GM19438 (cell line): ENCODE measurements at regions not wholly inside any gene's neighbourhood (a gene's known extent, or its start where the extent isn't known, plus 50 kb on each side); places are given as distances from the start of the nearest gene placed in this dataset.
"Not testable (repeated sequence)": the region's sequence is repeated elsewhere in the genome, so short reads cannot be mapped to it uniquely, and the experiment has no call there.

Source experiments
- ATAC-seq: cut with Tn5 transposase; IDR thresholded peaks from one replicate; pipeline ENCODE4 v1.9.1; 2021; ENCODE audit warnings: low read depth; ENCODE audit not compliant: unreplicated experiment

DNA sequence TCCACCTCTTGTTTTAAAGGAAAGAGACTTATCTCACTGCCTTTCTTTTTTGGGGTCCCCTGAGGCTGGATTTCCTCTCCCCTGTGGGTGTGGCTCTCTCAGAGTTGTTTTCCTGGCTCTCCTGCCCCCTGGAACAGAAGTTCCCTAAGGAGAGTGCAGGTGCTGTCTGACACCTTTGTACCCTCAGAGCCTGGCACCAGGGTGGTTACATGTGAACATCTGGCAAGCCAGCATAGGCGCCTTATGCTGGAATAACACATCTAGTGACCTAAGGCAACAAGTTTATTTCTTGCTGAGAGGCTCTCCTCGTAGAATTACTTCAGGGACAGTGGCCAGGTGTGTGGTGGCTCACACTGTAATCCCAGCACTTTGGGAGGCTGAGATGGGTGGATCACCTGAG lies 172.9 kb upstream of the PTCH1 start:
- ATAC-seq = no peak

DNA sequence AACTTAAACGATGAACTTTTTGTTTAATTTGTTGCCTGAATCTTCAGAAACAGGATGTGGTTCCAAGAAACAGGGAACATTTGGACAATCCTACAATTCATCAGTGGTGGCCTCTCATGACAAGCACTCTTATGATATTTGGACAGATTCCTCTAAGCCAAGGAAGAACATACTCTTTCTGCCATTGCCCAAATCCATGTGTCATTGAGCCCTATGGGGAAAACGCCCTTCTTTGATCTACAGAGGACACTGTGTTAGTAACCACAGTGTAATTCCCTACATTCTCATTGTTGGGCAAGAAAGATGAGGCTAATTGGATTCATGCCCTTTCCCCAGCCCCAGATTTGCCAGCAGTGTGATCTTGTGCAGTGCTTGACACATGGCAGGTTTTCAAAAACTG lies 167.7 kb upstream of the PTCH1 start:
- no peak for ATAC-seq

DNA sequence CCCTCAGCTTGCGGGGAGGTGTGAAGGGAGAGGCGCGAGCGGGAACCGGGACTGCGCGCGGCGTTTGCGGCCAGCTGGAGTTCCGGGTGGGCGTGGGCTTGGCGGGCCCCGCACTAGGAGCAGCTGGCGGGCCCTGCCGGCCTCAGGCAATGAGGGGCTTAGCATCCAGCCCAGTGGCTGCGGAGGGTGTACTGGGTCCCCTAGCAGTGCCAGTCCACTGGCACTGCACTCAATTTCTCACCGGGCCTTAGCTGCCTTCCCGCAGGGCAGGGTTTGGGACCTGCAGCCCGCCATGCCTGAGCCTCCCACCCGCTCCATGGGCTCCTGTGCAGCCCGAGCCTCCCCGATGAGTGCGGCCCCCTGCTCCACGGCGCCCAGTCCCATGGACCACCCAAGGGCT lies 163.5 kb upstream of the PTCH1 start:
- not testable (repeated sequence) for ATAC-seq

DNA sequence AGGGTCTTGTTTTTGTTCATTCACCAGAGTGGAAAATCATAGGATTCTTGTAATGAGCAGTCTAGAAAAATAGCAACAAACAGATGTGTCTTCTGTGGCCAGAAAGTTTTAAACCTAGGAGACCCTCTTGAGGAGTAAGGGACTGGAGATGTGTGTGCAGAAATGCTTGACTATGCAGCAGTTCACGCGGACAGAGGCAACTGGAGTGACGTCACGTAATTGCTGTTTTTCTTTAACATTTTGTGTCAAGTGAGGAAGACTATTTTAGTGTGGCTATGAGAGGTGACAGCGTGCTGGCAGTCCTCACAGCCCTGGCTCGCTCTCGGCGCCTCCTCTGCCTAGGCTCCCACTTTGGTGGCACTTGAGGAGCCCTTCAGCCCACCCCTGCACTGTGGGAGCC lies 163.1 kb upstream of the PTCH1 start:
- no peak for ATAC-seq

DNA sequence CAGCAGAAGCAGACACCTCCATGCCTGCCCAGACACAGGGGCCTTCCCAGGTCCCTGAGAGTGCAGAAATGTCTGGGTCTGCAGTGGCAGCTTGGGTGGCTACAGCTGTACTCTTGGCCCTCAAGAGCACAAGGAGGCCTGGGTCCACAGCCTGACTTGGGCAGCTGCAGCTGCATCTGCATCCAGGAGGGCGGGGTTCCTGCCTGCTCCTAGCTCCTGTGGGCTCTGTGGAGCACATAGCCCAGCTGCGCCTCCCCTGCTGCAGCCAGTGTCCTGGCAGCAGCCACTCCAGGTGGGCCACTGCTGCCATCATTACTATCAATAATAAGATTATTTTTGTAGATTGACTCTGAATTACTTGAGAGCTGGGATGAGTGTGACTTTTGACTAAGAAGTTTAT lies 162.0 kb upstream of the PTCH1 start:
- ATAC-seq = no peak

DNA sequence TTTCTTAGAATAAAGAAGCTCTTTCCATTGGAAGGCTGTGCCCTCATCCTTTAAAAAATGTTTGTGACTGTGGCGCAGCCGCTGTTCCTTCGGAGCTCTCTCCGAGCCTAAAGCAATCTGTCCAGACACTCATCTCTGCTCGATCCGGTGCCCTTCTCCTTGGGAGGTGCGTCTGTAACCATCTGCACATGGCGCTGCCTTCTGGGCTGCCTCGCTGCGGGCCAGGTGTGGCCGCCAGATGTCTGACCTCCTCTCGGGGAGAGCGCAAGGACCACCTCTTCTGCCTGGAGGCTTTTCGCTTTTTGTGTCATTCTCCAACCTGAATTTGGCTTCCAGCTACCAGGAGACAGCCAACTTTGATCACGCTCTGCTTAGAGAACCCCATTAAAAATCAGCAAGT lies 153.4 kb upstream of the PTCH1 start:
- no peak for ATAC-seq

DNA sequence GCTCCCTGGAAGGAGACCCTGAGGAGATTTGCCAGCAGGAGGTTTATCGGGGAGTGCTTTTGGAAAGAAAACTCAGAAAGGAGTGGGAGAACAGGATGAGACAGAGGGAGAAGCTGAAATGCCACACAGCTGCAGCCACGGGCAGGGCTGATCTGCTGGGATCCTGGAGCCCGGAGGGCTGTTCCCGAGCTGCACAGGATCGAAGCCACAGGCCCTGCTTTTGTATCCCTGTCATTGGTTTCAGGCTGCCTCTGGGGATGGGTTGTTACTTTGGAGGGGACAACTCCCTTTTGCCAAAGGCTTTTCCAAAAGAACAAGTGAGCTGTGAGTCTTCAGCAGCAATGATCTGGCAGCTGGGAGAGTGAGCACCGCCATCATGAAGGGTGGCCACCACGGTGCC lies 152.5 kb upstream of the PTCH1 start:
- no peak for ATAC-seq

DNA sequence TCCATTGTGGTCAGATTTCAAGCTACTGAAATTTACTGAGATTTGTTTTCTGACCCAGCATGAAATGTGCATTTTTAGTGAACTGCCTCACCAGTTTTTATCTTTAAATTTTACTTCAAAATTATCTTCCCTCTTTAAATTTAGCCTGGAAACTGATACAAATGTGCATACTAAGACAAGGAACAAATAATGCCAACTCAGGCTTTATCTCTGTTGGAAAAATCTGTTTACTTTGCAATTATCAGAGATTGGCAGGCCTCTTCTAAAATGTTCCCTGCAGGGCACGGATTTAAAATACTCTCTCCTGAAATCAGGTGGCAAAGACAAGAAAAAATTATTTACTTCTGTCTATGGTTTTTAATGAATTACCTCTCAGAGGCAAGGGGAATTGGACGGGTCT lies 151.0 kb upstream of the PTCH1 start:
- no peak for ATAC-seq

DNA sequence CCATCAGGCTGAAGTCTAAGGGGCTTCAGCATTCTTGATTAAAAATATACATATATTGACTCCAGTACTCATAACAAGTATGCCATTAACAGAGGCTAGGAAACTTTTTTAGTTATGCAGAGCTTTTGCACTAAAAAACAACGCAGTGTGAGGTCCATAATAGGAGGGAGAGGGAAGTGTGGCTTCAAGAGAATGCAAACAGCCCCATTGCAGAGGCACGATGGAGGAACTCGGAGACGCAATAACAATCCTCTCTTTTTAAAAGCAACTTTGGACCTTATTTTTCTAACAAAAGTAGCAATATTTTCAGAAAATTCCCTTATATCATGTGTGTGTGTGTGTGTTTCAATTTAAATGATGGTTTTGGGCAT lies 150.0 kb upstream of the PTCH1 start:
- no peak for ATAC-seq

DNA sequence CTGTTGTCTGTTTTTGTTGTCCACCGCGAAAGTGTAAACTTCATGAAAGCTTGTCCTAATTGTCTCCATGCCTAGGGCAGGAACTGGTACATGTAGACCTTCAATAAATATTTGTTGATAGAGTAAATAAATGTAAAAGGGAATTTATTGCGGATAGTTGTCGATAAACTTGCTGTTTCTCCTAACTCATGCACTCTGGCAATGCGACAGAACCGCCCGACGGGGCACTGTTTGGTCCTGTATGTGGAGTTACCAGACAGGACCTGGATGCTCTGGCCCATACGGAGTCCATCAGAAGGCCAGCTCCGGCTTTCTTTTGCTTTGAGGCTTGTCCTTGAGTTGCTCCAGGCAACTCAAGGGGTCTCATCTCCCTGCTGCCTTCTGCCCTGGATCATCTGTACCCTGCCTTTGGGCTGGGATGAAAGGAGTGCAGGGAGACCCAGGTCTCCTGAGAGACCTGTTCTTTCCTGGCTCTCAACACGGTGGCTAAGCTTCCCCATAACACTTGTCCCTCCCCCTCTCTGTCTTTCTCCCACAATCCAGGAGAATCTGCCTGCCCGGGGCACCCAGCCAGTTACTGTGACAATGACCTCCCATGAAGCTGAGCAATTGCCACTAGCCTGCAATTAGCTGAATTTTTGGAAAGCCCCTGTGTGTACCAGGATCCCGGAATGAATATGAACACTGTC lies 149.5 kb upstream of the PTCH1 start:
- ATAC-seq = no peak

DNA sequence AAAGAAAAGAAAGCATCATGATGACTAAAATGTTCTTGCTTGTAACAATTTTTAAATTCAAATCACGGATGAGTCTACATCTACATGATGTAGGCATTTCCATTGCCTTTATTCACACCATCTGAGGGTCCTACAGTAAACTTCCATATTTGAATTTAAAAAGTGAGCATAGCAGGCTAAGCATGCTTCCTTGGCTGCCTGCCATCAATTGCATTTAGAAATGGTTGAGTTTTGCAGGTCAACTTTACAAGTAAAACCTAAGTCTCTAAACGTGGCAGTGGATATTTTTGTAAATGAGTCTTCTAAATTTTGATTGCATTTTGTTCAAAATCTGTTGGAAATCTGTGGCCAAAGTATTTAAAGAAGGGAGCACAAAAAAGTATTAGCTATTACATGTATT lies 136.5 kb upstream of the PTCH1 start:
- ATAC-seq = no peak

DNA sequence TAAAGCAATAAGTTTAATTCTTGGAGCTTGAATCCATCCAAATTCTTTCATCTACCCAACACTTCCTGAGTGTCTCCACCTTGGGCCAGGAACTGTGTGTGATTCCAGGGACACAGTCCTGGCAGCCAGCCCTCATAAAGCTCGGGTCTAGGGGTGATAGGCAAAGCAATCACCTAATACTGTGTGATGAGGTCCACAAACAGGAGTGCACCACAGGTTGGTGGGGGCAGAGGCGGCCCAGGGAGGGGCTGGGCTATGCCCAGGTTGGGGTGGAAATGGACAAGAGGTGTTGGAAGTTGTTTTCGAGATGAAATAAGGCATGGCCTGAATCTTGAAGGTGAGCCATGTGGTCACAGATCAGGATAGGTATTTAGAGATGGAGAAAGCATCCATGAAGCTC lies 133.9 kb upstream of the PTCH1 start:
- ATAC-seq = no peak

DNA sequence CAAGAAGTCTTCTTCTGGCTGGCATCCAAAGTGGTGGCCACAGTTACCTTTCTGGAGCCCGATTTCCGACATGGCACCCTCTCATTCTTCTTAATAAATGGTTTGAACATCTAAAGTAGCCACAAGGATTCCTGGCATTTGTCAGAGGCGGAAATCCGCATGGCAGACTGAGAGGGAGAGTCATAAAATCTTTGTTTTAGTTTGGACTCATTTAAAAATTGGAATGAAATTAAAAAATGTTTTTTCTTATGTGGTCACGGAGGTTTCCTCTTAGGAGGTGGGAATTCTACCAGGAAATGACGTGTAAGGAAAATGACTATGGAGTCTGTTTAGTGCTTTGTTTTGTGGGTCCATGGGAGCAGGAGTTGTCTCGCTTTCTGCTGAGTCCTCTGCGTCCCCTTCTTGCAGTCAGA lies 133.0 kb upstream of the PTCH1 start:
- no peak for ATAC-seq

DNA sequence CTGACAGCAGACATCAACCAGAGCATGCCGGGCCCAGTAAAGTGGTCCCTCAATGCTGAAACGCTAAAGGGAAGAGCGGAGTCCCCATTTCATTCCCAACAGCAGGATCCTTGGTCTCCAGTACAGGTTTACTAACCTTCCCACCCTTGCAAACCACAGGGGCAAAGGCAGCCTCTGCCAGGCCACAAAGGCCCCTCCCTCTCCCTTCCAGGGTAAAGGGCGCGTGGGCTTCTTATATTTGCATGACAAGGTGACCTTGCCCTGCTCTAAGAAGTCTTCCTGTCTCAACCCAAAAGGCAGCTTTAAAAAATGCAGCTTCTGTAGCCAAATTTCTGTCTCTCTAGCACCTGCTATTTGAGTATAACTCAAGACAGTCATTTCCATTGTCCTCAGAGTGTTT lies 131.5 kb upstream of the PTCH1 start:
- ATAC-seq = no peak

DNA sequence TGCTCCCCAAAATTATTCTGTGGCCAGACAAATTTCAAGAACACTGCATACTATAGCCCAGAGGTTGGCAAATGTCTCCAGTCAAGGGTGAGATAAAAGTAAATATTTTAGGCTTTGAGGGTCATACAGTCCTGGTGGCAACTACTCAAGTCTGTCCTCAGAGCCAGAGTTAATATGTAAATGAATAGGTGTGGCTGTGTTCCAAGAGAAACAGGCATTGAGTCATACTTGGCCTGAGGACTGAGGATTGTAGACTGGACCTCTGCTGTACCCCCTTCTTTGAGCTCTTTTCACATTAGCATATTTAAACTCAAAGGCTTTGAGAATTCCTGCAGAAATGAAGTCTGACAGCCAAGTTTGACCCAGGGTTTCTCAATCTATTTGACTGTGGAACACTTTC lies 129.2 kb upstream of the PTCH1 start:
- no peak for ATAC-seq

DNA sequence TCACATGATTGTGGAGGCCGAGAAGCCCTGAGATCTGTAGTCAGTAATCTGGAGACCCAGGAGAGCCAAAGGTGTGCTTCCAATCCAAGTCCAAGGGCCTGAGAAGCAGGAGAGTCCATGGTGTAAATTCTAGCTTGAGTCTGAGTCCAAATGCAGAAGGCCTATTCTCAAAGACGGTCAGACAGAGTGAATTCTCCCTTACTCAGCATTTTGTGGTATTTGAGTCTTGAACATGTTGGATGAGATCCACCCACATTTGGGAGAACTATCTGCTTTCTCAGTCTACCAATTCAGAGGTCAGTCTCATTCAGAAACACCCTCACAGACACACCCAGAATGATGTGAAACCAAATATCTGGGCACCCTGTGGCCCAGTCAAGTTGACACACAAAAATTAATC lies 128.8 kb upstream of the PTCH1 start:
- no peak for ATAC-seq

DNA sequence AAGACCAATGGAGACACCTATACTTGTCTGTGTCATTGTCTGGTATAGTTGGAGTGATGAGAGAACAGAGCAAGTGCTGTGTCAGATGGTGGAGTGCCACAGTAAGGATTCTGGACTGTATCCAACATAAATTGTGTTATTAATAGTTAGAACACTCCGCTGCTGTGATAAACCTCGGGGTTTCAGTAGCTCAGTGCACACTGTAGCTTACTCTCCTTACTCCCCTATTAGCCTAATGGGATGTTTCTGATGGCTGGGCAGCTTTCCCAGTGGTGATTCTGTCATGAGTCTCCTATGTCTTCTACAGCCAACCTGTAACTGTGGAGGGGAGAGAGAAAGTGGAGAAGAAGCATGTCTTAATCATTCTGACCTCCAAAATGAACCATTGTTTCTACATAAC lies 127.6 kb upstream of the PTCH1 start:
- ATAC-seq = no peak

DNA sequence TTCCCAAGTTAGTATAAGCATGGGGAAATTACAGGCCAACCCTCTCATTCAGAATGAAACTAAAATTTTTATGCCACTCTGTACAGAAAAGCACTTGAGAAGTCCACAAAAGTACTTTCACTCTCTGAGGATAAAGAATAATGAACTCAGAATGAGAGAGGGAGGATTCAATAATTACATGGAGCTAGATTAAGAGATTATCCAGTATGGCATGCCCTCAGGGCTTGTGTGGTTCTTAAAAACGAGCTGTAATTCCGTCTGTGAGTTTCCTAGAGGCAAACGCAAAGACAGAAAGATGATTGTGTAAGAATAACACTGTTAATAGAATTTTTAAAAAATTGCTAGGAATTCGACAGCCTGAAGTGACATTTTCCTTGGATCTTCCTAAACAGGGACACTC lies 126.8 kb upstream of the PTCH1 start:
- ATAC-seq = no peak

DNA sequence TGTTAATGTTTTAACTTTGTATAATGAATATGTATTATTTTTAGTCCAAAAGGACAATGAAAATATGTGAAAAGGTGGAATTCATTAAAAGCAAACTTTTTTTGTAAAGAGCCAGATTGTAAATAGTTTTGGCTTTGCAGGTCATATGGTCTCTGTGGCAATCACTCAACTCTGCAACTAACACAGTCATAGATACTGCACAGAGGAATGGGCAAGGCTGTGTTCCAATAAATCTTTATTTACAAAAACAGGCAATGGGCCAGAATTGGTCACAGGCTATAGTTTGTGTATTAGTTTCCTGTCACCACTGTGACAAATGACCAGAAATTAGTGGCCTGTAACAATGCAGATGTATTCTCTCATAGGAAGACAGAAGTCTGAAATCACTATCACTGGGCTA lies 125.4 kb upstream of the PTCH1 start:
- no peak for ATAC-seq

DNA sequence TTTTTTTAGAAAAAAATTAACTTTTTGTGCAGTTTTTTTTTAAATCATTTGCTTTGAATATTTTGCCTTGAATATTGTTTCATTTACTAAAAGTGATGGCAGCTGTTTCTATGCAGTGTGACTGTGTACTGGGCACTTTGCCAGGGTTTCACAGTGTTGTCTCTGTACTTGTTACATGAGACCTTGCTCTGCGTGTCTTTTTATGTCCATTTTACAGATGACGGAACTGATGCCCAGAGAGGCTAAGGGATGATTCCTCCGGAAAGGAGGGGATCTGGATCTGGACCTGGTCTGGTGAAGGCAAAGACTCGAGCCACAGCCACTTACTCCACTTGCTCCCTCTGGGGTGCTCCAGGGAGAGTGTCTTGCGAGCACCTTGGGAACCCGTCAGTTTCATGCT lies 124.8 kb upstream of the PTCH1 start:
- no peak for ATAC-seq

DNA sequence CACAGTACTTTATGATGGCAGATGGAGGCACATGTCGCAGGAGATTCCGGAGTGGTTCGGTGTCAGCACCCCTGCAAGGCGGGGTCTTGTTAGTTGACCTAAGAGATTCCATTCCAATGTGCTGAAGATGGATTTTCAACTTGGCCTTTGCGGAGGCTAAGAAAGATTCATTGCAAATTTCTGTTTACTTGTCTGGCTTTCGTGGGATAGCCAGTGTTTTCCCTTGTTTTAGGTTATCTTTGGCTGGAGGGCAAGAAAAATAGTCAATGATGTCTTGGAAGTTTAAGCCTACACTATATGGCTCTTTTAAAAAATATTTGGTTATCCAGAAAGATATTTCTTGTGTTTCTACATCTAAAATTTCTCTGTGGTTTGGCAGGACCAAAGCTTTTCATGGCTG lies 123.6 kb upstream of the PTCH1 start:
- ATAC-seq = no peak

DNA sequence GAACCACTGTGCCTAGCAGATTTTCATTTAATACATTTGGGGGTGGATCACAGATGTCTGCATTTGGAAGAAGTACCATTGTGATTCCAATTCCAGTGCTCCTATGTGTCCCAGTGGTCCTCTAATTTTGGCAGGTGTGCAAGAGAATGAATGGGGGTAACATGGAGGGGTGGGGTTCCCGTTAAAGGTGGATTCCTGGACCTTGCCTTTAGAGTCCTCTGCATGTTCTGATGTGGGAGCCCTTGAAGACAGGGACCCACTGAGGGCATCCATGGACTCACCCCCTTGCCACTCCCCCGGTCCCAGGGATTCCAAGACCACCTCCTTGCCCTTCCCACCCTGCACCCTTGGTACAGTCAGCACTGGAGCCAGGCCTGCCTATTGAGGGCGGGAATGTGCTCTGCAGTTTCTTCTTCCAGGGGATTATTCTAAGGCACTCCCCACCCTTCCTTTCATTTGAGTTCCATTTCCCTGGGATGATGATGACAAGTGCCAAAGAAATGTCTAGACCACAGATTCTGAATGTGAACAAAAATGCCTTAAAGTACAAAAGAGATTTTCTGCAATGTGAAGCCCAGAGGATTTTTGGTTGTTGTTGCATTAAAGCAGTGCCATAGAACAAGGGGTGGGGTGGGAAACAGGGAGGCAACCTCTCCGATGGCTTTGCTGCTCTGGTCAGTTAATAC lies 119.4 kb upstream of the PTCH1 start:
- ATAC-seq = no peak

DNA sequence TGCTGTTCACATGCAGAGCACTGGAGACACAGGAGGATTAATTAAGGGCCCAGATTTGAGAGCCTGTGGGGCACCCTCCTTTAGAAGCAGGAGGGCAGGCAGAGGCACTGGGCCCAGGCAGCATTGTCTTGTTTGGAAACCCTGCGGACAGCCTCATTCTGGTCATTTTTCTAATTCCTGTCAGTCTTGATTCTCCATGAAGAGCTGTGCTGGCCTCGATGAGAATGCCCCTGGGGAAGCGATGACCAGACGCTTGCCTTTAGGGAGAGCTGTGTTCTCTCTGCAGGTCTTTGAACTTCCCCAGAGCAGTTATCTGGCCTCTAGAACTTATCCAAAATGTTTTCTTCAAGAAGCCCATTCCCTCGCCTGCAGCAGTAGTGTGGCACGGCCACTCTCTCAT lies 117.8 kb upstream of the PTCH1 start:
- ATAC-seq = no peak
